Type B pancreatic cell (in vitro differentiated cells): ENCODE measurements at regions not wholly inside any gene's neighbourhood (a gene's known extent, or its start where the extent isn't known, plus 50 kb on each side); places are given as distances from the start of the nearest gene placed in this dataset.
A peak's percentile ranks its signal among the peaks of the same experiment; 100 is the strongest.
"Not testable (repeated sequence)": the region's sequence is repeated elsewhere in the genome, so short reads cannot be mapped to it uniquely, and the experiment has no call there.

Experiments
- DNase-seq: peaks from one replicate; pipeline ENCODE4 v3.0.0; 2021; ENCODE audit warnings: mixed read lengths; ENCODE audit not compliant: unreplicated experiment; ENCODE audit errors: extremely low spot score
- H3K27ac Mint-ChIP-seq: 2 replicates; pipeline ENCODE4 v1.8.0; 2021; ENCODE audit warnings: mild to moderate bottlenecking, mixed read lengths
- H3K27me3 Mint-ChIP-seq: 2 replicates; pipeline ENCODE4 v1.8.0; 2021; ENCODE audit warnings: mixed read lengths
- H3K36me3 Mint-ChIP-seq: 2 replicates; pipeline ENCODE4 v1.8.0; 2021; ENCODE audit warnings: mixed read lengths
- H3K4me1 Mint-ChIP-seq: one replicate; pipeline ENCODE4 v1.8.0; 2021; ENCODE audit warnings: mixed read lengths; ENCODE audit not compliant: unreplicated experiment
- H3K4me3 Mint-ChIP-seq: 2 replicates; pipeline ENCODE4 v1.8.0; 2021; ENCODE audit warnings: mild to moderate bottlenecking, mixed read lengths
- H3K9me3 Mint-ChIP-seq: 2 replicates; pipeline ENCODE4 v1.8.0; 2021; ENCODE audit warnings: mixed read lengths
- TF ChIP-seq, protein P1 (sequence below): fragments of 200-600 bp; sonication (generic); conservative IDR thresholded peaks from 2 replicates; pipeline ENCODE4 v1.5.0; 2021; ENCODE audit warnings: antibody characterized with exemption, mild to moderate bottlenecking

DNA sequence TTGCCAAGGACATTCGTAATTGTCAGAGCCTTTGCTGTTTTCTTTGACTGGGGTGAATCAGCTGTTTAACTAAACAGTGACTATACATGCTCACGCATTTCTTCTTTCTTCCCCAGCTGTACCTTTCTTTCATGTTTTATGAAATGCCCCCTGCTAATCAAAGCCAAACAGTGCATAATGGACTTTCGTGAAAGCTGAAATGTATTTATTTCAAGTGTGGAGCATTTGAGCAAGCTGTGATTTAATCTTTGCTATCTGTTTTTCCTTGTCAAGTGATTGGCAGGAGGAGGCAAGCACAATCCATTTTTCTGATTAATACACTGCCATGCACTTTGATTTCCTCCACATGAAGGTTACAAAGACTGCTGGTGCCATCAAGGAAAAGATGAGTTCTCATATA lies 831.7 kb upstream of the SPRY2 start:
- Mint-ChIP-seq H3K9me3 (no peaks in the 10 kb centered on the region), H3K4me3 (no peak overlapping the region), H3K27ac (no peak overlapping the region), H3K36me3 (no peaks in the 10 kb centered on the region), H3K27me3 (no peaks in the 10 kb centered on the region), H3K4me1 (peaks cover 5% of the 10 kb centered on the region)
- TF ChIP-seq, protein P1, sequence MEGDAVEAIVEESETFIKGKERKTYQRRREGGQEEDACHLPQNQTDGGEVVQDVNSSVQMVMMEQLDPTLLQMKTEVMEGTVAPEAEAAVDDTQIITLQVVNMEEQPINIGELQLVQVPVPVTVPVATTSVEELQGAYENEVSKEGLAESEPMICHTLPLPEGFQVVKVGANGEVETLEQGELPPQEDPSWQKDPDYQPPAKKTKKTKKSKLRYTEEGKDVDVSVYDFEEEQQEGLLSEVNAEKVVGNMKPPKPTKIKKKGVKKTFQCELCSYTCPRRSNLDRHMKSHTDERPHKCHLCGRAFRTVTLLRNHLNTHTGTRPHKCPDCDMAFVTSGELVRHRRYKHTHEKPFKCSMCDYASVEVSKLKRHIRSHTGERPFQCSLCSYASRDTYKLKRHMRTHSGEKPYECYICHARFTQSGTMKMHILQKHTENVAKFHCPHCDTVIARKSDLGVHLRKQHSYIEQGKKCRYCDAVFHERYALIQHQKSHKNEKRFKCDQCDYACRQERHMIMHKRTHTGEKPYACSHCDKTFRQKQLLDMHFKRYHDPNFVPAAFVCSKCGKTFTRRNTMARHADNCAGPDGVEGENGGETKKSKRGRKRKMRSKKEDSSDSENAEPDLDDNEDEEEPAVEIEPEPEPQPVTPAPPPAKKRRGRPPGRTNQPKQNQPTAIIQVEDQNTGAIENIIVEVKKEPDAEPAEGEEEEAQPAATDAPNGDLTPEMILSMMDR, result no peak
- DNase-seq, result no peak

DNA sequence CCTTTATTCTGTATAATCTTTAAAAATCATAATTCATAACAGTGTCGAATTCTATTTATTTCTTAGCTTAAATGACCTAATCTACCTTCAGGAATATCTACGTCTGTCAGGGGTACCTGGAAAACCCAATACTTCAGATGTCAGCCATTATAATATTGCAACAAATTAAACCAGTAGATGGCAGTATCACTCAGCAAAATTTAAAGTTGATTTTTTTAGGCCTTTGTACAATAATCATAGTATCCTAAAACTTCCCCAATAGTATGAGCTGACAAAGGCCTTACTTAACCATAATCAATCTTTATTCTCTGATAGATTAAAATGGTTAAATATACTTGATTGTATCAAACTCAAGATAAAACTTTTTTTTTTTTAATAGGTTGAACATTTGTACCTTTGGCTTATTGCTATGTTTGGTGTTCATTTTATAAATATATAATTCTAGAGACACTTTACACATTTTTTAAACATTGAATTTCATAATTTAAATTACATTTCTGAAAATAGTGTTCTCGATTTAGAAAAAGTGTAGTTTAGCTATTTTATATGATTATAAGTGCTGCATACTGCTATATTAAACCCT lies 830.2 kb upstream of the SPRY2 start:
- TF ChIP-seq, protein P1, result peak; percentile 87
- Mint-ChIP-seq H3K4me1 (peaks cover 5% of the 10 kb centered on the region), H3K27ac (no peak overlapping the region), H3K9me3 (peaks cover 3% of the 10 kb centered on the region), H3K4me3 (no peak overlapping the region), H3K27me3 (no peaks in the 10 kb centered on the region), H3K36me3 (no peaks in the 10 kb centered on the region)
- no peak for DNase-seq

DNA sequence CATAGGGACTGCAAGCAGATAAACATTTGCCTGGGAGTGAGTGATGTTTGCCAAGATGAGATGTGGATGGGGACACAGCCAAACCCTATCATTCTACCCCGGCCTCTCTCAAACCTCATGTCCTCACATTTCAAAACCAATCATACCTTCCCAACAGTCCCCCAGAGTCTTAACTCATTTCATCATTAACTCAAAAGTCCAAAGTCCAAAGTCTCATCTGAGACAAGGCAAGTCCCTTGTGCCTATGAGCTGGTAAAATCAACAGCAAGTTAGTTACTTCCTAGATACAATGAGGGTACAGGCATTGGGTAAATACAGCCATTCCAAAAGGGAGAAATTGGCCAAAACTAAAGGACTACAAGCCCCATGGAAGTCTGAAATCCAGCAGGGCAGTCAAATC lies 822.9 kb upstream of the SPRY2 start:
- H3K27me3 Mint-ChIP-seq, H3K4me3 Mint-ChIP-seq, H3K36me3 Mint-ChIP-seq, DNase-seq, H3K4me1 Mint-ChIP-seq, H3K27ac Mint-ChIP-seq: not testable (repeated sequence)
- peaks cover 11% of the 10 kb centered on the region for H3K9me3 Mint-ChIP-seq

DNA sequence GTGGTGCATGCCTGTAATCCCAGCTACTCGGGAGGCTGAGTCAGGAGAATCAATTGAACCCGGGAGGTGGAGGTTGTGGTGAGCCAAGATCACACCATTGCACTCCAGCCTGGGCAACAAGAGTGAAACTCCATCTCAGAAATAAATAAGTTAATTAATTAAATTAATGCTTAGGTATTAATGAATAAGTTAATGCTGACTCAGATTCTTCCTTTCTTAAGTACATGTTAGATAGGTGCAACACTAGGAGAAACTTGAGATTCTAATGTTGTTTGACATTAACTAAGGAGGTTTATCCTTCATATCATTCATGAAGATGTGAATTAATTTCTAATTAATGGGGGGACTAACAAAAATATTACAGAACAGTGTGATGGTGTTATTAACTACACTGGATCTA lies 812.6 kb upstream of the SPRY2 start:
- Mint-ChIP-seq H3K27ac (no peak overlapping the region), H3K27me3 (peaks cover 4% of the 10 kb centered on the region), H3K9me3 (no peaks in the 10 kb centered on the region), H3K4me1 (peaks cover 9% of the 10 kb centered on the region), H3K4me3 (no peak overlapping the region), H3K36me3 (no peaks in the 10 kb centered on the region)
- TF ChIP-seq, protein P1, result no peak
- no peak for DNase-seq

DNA sequence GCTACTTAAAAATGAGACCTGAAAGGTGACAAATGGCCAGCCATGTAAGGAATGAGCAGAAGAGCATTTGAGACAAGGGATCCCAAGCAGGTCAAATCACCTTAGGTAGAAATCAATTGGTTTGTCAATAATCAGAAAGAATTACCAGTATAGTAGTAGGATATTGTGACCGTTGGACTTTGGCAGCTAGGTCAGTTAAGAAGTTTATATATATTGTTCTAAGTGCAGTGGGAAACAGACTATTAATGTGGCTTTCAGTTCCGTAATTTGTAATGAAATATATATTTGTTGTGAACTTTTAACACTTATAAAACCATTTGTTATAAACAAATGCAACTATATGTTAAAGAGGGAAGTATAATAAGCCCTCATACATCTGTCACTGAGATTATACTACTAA lies 807.9 kb upstream of the SPRY2 start:
- Mint-ChIP-seq H3K36me3 (no peaks in the 10 kb centered on the region), H3K4me1 (peaks cover 9% of the 10 kb centered on the region), H3K27me3 (peaks cover 4% of the 10 kb centered on the region), H3K27ac (no peak overlapping the region), H3K9me3 (no peaks in the 10 kb centered on the region), H3K4me3 (no peak overlapping the region)
- TF ChIP-seq, protein P1, result no peak
- DNase-seq, result no peak

DNA sequence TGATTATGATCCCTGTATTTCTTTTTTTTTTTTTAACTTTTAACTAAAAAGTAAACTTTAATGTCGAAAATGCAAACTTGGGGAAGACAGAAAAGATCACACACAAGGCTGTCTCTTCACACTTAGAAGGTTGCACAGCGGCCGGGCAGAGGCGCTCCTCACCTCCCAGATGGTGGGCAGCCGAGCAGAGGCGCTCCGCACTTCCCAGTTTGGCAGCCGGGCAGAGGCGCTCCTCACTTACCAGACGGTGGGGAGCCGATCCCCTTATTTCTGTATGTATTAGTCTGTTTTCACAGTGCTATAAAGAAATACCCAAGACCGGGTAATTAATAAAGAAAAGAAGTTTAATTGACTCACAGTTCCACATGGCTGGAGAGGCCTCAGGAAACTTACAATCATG lies 805.6 kb upstream of the SPRY2 start:
- H3K9me3 Mint-ChIP-seq, DNase-seq, H3K4me3 Mint-ChIP-seq, H3K27me3 Mint-ChIP-seq, H3K27ac Mint-ChIP-seq, H3K36me3 Mint-ChIP-seq: not testable (repeated sequence)
- peaks cover 24% of the 10 kb centered on the region for H3K4me1 Mint-ChIP-seq
